H1 (cell line): ENCODE measurements at regions not wholly inside any gene's neighbourhood (a gene's known extent, or its start where the extent isn't known, plus 50 kb on each side); places are given as distances from the start of the nearest gene placed in this dataset.

Experiments
- CTCF ChIA-PET: fragments of 300-600 bp; sonication (Branson Sonifier 250); formaldehyde crosslinking; loops from one replicate; lab custom pipeline; 2021; ENCODE audit not compliant: partially characterized antibody; lab: Charles Lee
- POLR2A ChIA-PET: fragments of 300-600 bp; sonication (Branson Sonifier 250); formaldehyde crosslinking; loops from one replicate; lab custom pipeline; 2021; ENCODE audit warnings: inconsistent platforms; ENCODE audit not compliant: partially characterized antibody; lab: Charles Lee
- DNase-seq, 2 experiments: peaks; one replicate each; pipeline versions ENCODE4 v3.0.0 to v3.0.0-alpha.2; 2010 to 2022; ENCODE audit warnings: low spot score in 2 of 2, low read depth in 1 of 2, mixed read lengths in 1 of 2
- FAIRE-seq: peaks from 2 replicates; lab custom pipeline; 2011; peaks lifted over from hg19 to GRCh38; lab: Jason Lieb, UNC
- H2AFZ ChIP-seq: 2 replicates; pipeline ENCODE4 v1.8.1; 2012; ENCODE audit warnings: low read length, inconsistent platforms
- H2AK5ac ChIP-seq: 2 replicates; pipeline ENCODE4 v1.6.1; 2013; ENCODE audit warnings: low read depth, low read length
- H2BK120ac ChIP-seq: replicated peaks from 2 replicates; pipeline ENCODE3; 2013; ENCODE audit warnings: low read depth, low read length, inconsistent platforms
- H2BK12ac ChIP-seq: 2 replicates; pipeline ENCODE4 v1.6.1; 2013; ENCODE audit warnings: low read depth, low read length
- H2BK15ac ChIP-seq: 2 replicates; pipeline ENCODE4 v1.6.1; 2013; ENCODE audit warnings: low read length
- H2BK20ac ChIP-seq: 2 replicates; pipeline ENCODE4 v1.6.1; 2013; ENCODE audit warnings: low read length
- H2BK5ac ChIP-seq: 2 replicates; pipeline ENCODE4 v1.6.1; 2013; ENCODE audit warnings: low read depth, low read length
- H3K14ac ChIP-seq: 2 replicates; pipeline ENCODE4 v1.6.1; 2013; ENCODE audit warnings: inconsistent platforms; ENCODE audit not compliant: insufficient read length
- H3K18ac ChIP-seq: 2 replicates; pipeline ENCODE4 v1.6.1; 2013; ENCODE audit warnings: low read length; ENCODE audit errors: extremely low read depth
- H3K23ac ChIP-seq: 2 replicates; pipeline ENCODE4 v1.6.1; 2013; ENCODE audit warnings: inconsistent platforms; ENCODE audit not compliant: insufficient read length
- H3K23me2 ChIP-seq: 2 replicates; pipeline ENCODE4 v1.6.1; 2013; ENCODE audit warnings: low read depth, low read length
- H3K27ac ChIP-seq: 2 replicates; pipeline ENCODE4 v1.6.1; 2011; ENCODE audit warnings: low read depth, low read length, inconsistent platforms
- H3K27me3 ChIP-seq, 4 experiments: replicated peaks in 1 of 4; 1 replicate in 1 of 4; 2 replicates in 3 of 4; pipeline versions ENCODE4 v1.6.1 to v1.8.1; 2011 to 2013; ENCODE audit warnings: low read length in 3 of 4, mild to moderate bottlenecking in 3 of 4, inconsistent platforms in 2 of 4, mixed read lengths in 2 of 4, moderate library complexity in 1 of 4; ENCODE audit not compliant: control insufficient read depth in 3 of 4, insufficient read depth in 3 of 4; ENCODE audit errors: extremely low read depth in 1 of 4
- H3K36me3 ChIP-seq, 4 experiments: 2 replicates each; pipeline versions ENCODE4 v1.6.1 to v1.8.1; 2011 to 2013; ENCODE audit warnings: mild to moderate bottlenecking in 4 of 4, low read length in 3 of 4, moderate library complexity in 2 of 4, control low read depth in 1 of 4, inconsistent platforms in 1 of 4; ENCODE audit not compliant: insufficient read depth in 4 of 4, control insufficient read depth in 2 of 4
- H3K4ac ChIP-seq: replicated peaks from 2 replicates; pipeline ENCODE3; 2013; ENCODE audit warnings: low read length, low read depth, mixed read lengths, inconsistent platforms; ENCODE audit not compliant: insufficient read length
- H3K4me1 ChIP-seq, 4 experiments: replicated peaks in 1 of 4; 1 replicate in 1 of 4; 2 replicates in 3 of 4; pipeline versions ENCODE4 v1.6.1 to v1.8.1; 2011 to 2013; ENCODE audit warnings: low read length in 3 of 4, inconsistent platforms in 2 of 4, mixed read lengths in 1 of 4; ENCODE audit not compliant: insufficient read depth in 4 of 4, control insufficient read depth in 3 of 4
- H3K4me2 ChIP-seq, 2 experiments: 2 replicates each; pipeline versions ENCODE4 v1.6.1 to v1.8.1; 2011 to 2013; ENCODE audit warnings: low read depth in 2 of 2, low read length in 2 of 2, control low read depth in 1 of 2, inconsistent platforms in 1 of 2, mild to moderate bottlenecking in 1 of 2; ENCODE audit not compliant: insufficient read depth in 1 of 2
- H3K4me3 ChIP-seq, 4 experiments: fragments of 200-600, 300-600 bp in 1 of 4; sonication (generic), shearing (Covaris generic), sonication (Bioruptor Twin) in 1 of 4; 2 replicates each; pipeline versions ENCODE4 v1.5.1 to v1.8.1; 2011 to 2016; ENCODE audit warnings: low read length in 4 of 4, low read depth in 3 of 4, control low read depth in 2 of 4, inconsistent platforms in 2 of 4, mild to moderate bottlenecking in 2 of 4, mixed read lengths in 1 of 4, moderate library complexity in 1 of 4; ENCODE audit not compliant: insufficient read depth in 2 of 4; ENCODE audit errors: extremely low read depth in 1 of 4
- H3K56ac ChIP-seq: replicated peaks from 2 replicates; pipeline ENCODE3; 2013; ENCODE audit warnings: low read depth, mild to moderate bottlenecking, mixed read lengths, low read length, inconsistent platforms; ENCODE audit not compliant: insufficient read length
- H3K79me1 ChIP-seq: 2 replicates; pipeline ENCODE4 v1.6.1; 2013; ENCODE audit warnings: low read depth, low read length, control low read depth
- H3K79me2 ChIP-seq, 2 experiments: 2 replicates each; pipeline versions ENCODE4 v1.6.1 to v1.8.1; 2012 to 2013; ENCODE audit warnings: low read length in 2 of 2, mild to moderate bottlenecking in 2 of 2, inconsistent platforms in 1 of 2; ENCODE audit not compliant: insufficient read depth in 2 of 2, control insufficient read depth in 1 of 2
- H3K9ac ChIP-seq, 4 experiments: replicated peaks in 1 of 4; 1 replicate in 1 of 4; 2 replicates in 3 of 4; pipeline versions ENCODE4 v1.6.1 to v1.8.1; 2011 to 2013; ENCODE audit warnings: low read depth in 3 of 4, low read length in 3 of 4, control low read depth in 2 of 4, mild to moderate bottlenecking in 2 of 4, moderate library complexity in 2 of 4, inconsistent platforms in 1 of 4; ENCODE audit errors: extremely low read depth in 1 of 4
- H3K9me3 ChIP-seq, 2 experiments: 2 replicates each; pipeline versions ENCODE4 v1.6.1 to v1.8.1; 2012 to 2013; ENCODE audit warnings: mild to moderate bottlenecking in 2 of 2, moderate library complexity in 2 of 2, control low read depth in 1 of 2, inconsistent platforms in 1 of 2, low read depth in 1 of 2, low read length in 1 of 2, mixed read lengths in 1 of 2; ENCODE audit not compliant: insufficient read depth in 2 of 2
- H4K20me1 ChIP-seq, 2 experiments: replicated peaks in 1 of 2; 2 replicates each; pipeline versions ENCODE3 to v1.8.1; 2011 to 2013; ENCODE audit warnings: inconsistent platforms in 2 of 2, low read length in 2 of 2, mild to moderate bottlenecking in 1 of 2; ENCODE audit not compliant: insufficient read depth in 2 of 2, control insufficient read depth in 1 of 2
- H4K5ac ChIP-seq: 2 replicates; pipeline ENCODE4 v1.6.1; 2013; ENCODE audit warnings: low read length, low read depth, mixed read lengths, inconsistent platforms; ENCODE audit not compliant: insufficient read length
- H4K8ac ChIP-seq: 2 replicates; pipeline ENCODE4 v1.8.0; 2013; ENCODE audit warnings: mild to moderate bottlenecking, moderate library complexity, low read length, inconsistent platforms; ENCODE audit not compliant: insufficient read depth; ENCODE audit errors: extremely low read depth
- H4K91ac ChIP-seq: replicated peaks from 2 replicates; pipeline ENCODE3; 2013; ENCODE audit warnings: low read length, mixed read lengths, inconsistent platforms; ENCODE audit not compliant: insufficient read length
- KDM4A ChIP-seq: IDR thresholded peaks from one replicate; pipeline ENCODE4 v1.7.1; 2012; ENCODE audit warnings: low read depth, mild to moderate bottlenecking, moderate library complexity, low read length, inconsistent platforms; ENCODE audit not compliant: severe bottlenecking
- NRF1 ChIP-seq: IDR thresholded peaks from 2 replicates; pipeline ENCODE4 v1.6.1; 2011; ENCODE audit warnings: mild to moderate bottlenecking, low read depth, low read length, improper control_type of control experiment
- TF ChIP-seq, protein P1 (sequence below): IDR thresholded peaks from 2 replicates; pipeline ENCODE4 v1.6.1; 2012; ENCODE audit warnings: inconsistent platforms

DNA sequence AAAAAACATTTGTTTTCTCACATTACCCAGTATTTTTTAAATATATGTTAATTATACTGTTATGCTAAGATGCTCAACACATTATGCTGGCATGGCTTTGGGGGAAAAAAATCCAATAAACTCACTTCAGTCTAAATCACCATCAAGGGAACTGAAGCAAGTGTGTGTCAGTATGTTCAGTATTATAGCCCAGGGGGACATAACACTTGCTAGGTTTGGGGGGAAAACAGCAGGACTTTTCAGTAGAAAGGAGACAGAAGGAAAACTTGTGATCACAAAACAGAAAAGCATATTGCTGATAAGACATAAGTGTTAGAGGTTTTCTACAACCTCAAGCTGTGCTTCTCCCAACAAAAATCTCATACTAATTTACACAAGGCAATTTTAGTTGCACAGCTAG, 1759.9 kb upstream of the PCDH20 start:
- H3K56ac ChIP-seq = no peak overlapping the region
- POLR2A ChIA-PET = no interaction called here
- H2AFZ ChIP-seq = no peak overlapping the region
- FAIRE-seq (no peak), DNase-seq (no peak)
- no peaks in the 10 kb centered on the region for H3K27me3 ChIP-seq
- H2BK20ac ChIP-seq = no peak overlapping the region
- no peak overlapping the region for H2BK120ac ChIP-seq
- H3K4me1 ChIP-seq = no peaks in the 10 kb centered on the region; a peak in 1 of 7 replicates
- no peaks in the 10 kb centered on the region for H3K9me3 ChIP-seq
- H2BK5ac ChIP-seq = no peak overlapping the region
- H3K36me3 ChIP-seq = no peaks in the 10 kb centered on the region
- CTCF ChIA-PET = no interaction called here
- no peak overlapping the region for H3K9ac ChIP-seq
- no peak overlapping the region for H3K4me3 ChIP-seq
- H3K79me2 ChIP-seq = no peaks in the 10 kb centered on the region
- no peak overlapping the region for H4K8ac ChIP-seq
- H3K4ac ChIP-seq = no peak overlapping the region
- no peaks in the 10 kb centered on the region for H4K20me1 ChIP-seq
- H2BK12ac ChIP-seq = no peak overlapping the region
- no peak overlapping the region for H4K91ac ChIP-seq
- H4K5ac ChIP-seq = no peak overlapping the region
- H3K23me2 ChIP-seq = no peaks in the 10 kb centered on the region; the same call in 1 of the 2 replicates
- no peak overlapping the region for H3K27ac ChIP-seq
- no peaks in the 10 kb centered on the region for H3K79me1 ChIP-seq
- no peak overlapping the region for H3K18ac ChIP-seq
- no peak overlapping the region for H3K23ac ChIP-seq
- H3K14ac ChIP-seq = no peak overlapping the region
- no peak overlapping the region for H3K4me2 ChIP-seq
- no peak overlapping the region for H2AK5ac ChIP-seq
- H2BK15ac ChIP-seq = no peak overlapping the region
- TF ChIP-seq, protein P1, sequence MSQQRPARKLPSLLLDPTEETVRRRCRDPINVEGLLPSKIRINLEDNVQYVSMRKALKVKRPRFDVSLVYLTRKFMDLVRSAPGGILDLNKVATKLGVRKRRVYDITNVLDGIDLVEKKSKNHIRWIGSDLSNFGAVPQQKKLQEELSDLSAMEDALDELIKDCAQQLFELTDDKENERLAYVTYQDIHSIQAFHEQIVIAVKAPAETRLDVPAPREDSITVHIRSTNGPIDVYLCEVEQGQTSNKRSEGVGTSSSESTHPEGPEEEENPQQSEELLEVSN = no peak
- TF ChIP-seq NRF1 = no peak
- TF ChIP-seq KDM4A = no peak
